ENCODE measurements at regions not wholly inside any gene's neighbourhood (a gene's known extent, or its start where the extent isn't known, plus 50 kb on each side); places are given as distances from the start of the nearest gene placed in this dataset.

- no CpG with 5 or more reads among the region's 1 CpG for WGBS (ENCODE audit: insufficient coverage)
- Histone ChIP-seq H3K9ac (ENCODE audit: low read length) (no peak overlapping the region), H3K27me3 (replicated peaks in 1 of 4; ENCODE audit: control extremely low read depth in 1 of 4, control insufficient read depth in 3 of 4, insufficient read depth in 4 of 4, low read length in 3 of 4) (no peaks in the 10 kb centered on the region), H3K4me2 (replicated peaks; ENCODE audit: low read depth, low read length, poor library complexity, severe bottlenecking) (no peak overlapping the region), H4K20me1 (ENCODE audit: control insufficient read depth, insufficient read depth, low read length, poor library complexity, severe bottlenecking) (no peaks in the 10 kb centered on the region), H3K79me2 (ENCODE audit: control insufficient read depth, insufficient read depth, low read length) (no peaks in the 10 kb centered on the region), H3K27ac (ENCODE audit: low read length in 2 of 2) (no peak overlapping the region), H3K4me1 (ENCODE audit: control insufficient read depth in 2 of 2, insufficient read depth in 2 of 2, low read length in 2 of 2) (no peaks in the 10 kb centered on the region), H3K36me3 (replicated peaks in 1 of 2; ENCODE audit: control extremely low read depth in 1 of 2, control insufficient read depth in 1 of 2, extremely low read depth in 1 of 2, insufficient read depth in 2 of 2, low read length in 1 of 2) (no peaks in the 10 kb centered on the region), H3K9me3 (ENCODE audit: control extremely low read depth in 1 of 3, control insufficient read depth in 2 of 3, insufficient read depth in 1 of 3, low read length in 2 of 3) (no peaks in the 10 kb centered on the region), H2AFZ (ENCODE audit: insufficient read depth, low read depth, low read length, poor library complexity, severe bottlenecking) (no peak overlapping the region), H3K4me3 (ENCODE audit: control extremely low read depth in 1 of 5, extremely low read depth in 1 of 5, insufficient read depth in 1 of 5, low read depth in 2 of 5, low read length in 4 of 5) (no peak overlapping the region)
- no peaks in the 10 kb centered on the region for H3K27me3 Mint-ChIP-seq
- DNase-seq (no peak), ATAC-seq (ENCODE audit: low read depth) (no peak)
- ChIA-PET POLR2A (no interaction called here), CTCF (no interaction called here)
- peaks cover 5% of the 10 kb centered on the region for H3K9me3 Mint-ChIP-seq (ENCODE audit: insufficient read depth)
- intact Hi-C loops (cut with micrococcal nuclease), result no loop called here
- H3K4me3 Mint-ChIP-seq, result no peak overlapping the region
- H3K4me1 Mint-ChIP-seq, result no peaks in the 10 kb centered on the region
- TF ChIP-seq CTCF (IDR thresholded peaks at IDR 0.05) (no peak), EZH2 (IDR thresholded peaks at IDR 0.05; ENCODE audit: borderline replicate concordance, insufficient read depth, low read depth, low read length, poor library complexity, severe bottlenecking) (no peak)
- H3K27ac Mint-ChIP-seq, result no peak overlapping the region
These were observed 51.5 kb upstream of the GRM3 start for GRCh38 chr7:86592185-86592584.

DNA sequence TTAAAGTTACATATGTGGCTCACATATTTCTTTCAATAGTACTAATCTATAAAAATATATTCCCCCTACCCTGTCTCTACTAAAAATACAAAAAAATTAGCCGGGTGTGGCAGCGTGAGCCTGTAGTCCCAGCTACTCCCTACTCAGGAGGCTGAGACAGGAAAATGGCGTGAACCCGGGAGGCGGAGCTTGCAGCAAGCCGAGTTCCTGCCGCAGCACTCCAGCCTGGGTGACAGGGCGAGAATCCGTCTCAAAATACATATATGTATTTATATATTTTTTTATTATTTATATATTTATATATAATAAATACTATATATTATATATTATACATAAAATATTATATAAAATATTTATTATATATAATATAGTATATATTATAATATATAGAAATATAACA is 69.7 kb upstream of the GRM3 start:
- no peaks in the 10 kb centered on the region for H3K4me1 Mint-ChIP-seq
- 92% methylated on average over 4 of the region's 9 CpGs for WGBS (ENCODE audit: insufficient coverage)
- no peaks in the 10 kb centered on the region for H3K36me3 ChIP-seq (replicated peaks in 1 of 2; ENCODE audit: control extremely low read depth in 1 of 2, control insufficient read depth in 1 of 2, extremely low read depth in 1 of 2, insufficient read depth in 2 of 2, low read length in 1 of 2)

More for the DNA sequence above, 69.7 kb upstream of the GRM3 start:
- no peaks in the 10 kb centered on the region for H3K9me3 Mint-ChIP-seq (ENCODE audit: insufficient read depth)
- intact Hi-C loops (cut with micrococcal nuclease), result no loop called here
- no peak for ATAC-seq (ENCODE audit: low read depth)
- H3K4me3 Mint-ChIP-seq, result no peak overlapping the region
- Histone ChIP-seq H3K79me2 (ENCODE audit: control insufficient read depth, insufficient read depth, low read length) (no peaks in the 10 kb centered on the region), H3K4me3 (ENCODE audit: control extremely low read depth in 1 of 5, extremely low read depth in 1 of 5, insufficient read depth in 1 of 5, low read depth in 2 of 5, low read length in 4 of 5) (no peak overlapping the region), H4K20me1 (ENCODE audit: control insufficient read depth, insufficient read depth, low read length, poor library complexity, severe bottlenecking) (no peaks in the 10 kb centered on the region), H3K9ac (ENCODE audit: low read length) (no peak overlapping the region), H3K9me3 (ENCODE audit: control extremely low read depth in 1 of 3, control insufficient read depth in 2 of 3, insufficient read depth in 1 of 3, low read length in 2 of 3) (no peaks in the 10 kb centered on the region), H3K27me3 (replicated peaks in 1 of 4; ENCODE audit: control extremely low read depth in 1 of 4, control insufficient read depth in 3 of 4, insufficient read depth in 4 of 4, low read length in 3 of 4) (no peaks in the 10 kb centered on the region), H2AFZ (ENCODE audit: insufficient read depth, low read depth, low read length, poor library complexity, severe bottlenecking) (no peak overlapping the region), H3K27ac (ENCODE audit: low read length in 2 of 2) (no peak overlapping the region), H3K4me1 (ENCODE audit: control insufficient read depth in 2 of 2, insufficient read depth in 2 of 2, low read length in 2 of 2) (no peaks in the 10 kb centered on the region), H3K4me2 (replicated peaks; ENCODE audit: low read depth, low read length, poor library complexity, severe bottlenecking) (no peak overlapping the region)
- ChIA-PET POLR2A (no interaction called here), CTCF (no interaction called here)
- DNase-seq, result no peak
- no peaks in the 10 kb centered on the region for H3K27me3 Mint-ChIP-seq
- no peak overlapping the region for H3K27ac Mint-ChIP-seq
- TF ChIP-seq EZH2 (IDR thresholded peaks at IDR 0.05; ENCODE audit: borderline replicate concordance, insufficient read depth, low read depth, low read length, poor library complexity, severe bottlenecking) (no peak), CTCF (IDR thresholded peaks at IDR 0.05) (no peak)
